ENCODE measurements at regions not wholly inside any gene's neighbourhood (a gene's known extent, or its start where the extent isn't known, plus 50 kb on each side); places are given as distances from the start of the nearest gene placed in this dataset.

GRCh38 chr4:60019946-60020345 is 1180.2 kb upstream of the ADGRL3 start:
- DNase-seq (ENCODE audit: low spot score), result no peak

GRCh38 chr4:60020389-60020788 is 1179.7 kb upstream of the ADGRL3 start:
- no peak for DNase-seq (ENCODE audit: low spot score)

GRCh38 chr4:60033826-60034225 is 1166.3 kb upstream of the ADGRL3 start:
- DNase-seq (ENCODE audit: low spot score), result no peak

- DNase-seq (ENCODE audit: low spot score), result no peak
Observed at GRCh38 chr4:60034361-60034760, 1165.8 kb upstream of the ADGRL3 start.

- DNase-seq (ENCODE audit: low spot score), result no peak
Observed at GRCh38 chr4:60039908-60040307, 1160.2 kb upstream of the ADGRL3 start.

- DNase-seq (ENCODE audit: low spot score), result no peak
Observed at GRCh38 chr4:60042231-60042652, 1157.9 kb upstream of the ADGRL3 start.

- DNase-seq (ENCODE audit: low spot score), result no peak
Observed at GRCh38 chr4:60042941-60043340, 1157.2 kb upstream of the ADGRL3 start.

GRCh38 chr4:60078984-60079383 is 1121.1 kb upstream of the ADGRL3 start:
- DNase-seq (ENCODE audit: low spot score), result no peak

GRCh38 chr4:60081839-60082238 is 1118.3 kb upstream of the ADGRL3 start:
- no peak for DNase-seq (ENCODE audit: low spot score)

GRCh38 chr4:60088807-60089486 is 1111.2 kb upstream of the ADGRL3 start:
- no peak for DNase-seq (ENCODE audit: low spot score)

- DNase-seq (ENCODE audit: low spot score), result no peak
Observed at GRCh38 chr4:60089546-60090273, 1110.4 kb upstream of the ADGRL3 start.

GRCh38 chr4:60096676-60097075 is 1103.5 kb upstream of the ADGRL3 start:
- DNase-seq (ENCODE audit: low spot score), result no peak

GRCh38 chr4:60116592-60116991 is 1083.5 kb upstream of the ADGRL3 start:
- no peak for DNase-seq (ENCODE audit: low spot score)

GRCh38 chr4:60117726-60118323 is 1082.3 kb upstream of the ADGRL3 start:
- DNase-seq (ENCODE audit: low spot score), result no peak

- no peak for DNase-seq (ENCODE audit: low spot score)
Observed at GRCh38 chr4:60122820-60123219, 1077.3 kb upstream of the ADGRL3 start.

GRCh38 chr4:60128888-60129287 is 1071.2 kb upstream of the ADGRL3 start:
- DNase-seq (ENCODE audit: low spot score), result no peak

- no peak for DNase-seq (ENCODE audit: low spot score)
Observed at GRCh38 chr4:60129740-60130139, 1070.4 kb upstream of the ADGRL3 start.

- DNase-seq (ENCODE audit: low spot score), result no peak
Observed at GRCh38 chr4:60133375-60133774, 1066.8 kb upstream of the ADGRL3 start.

GRCh38 chr4:60134099-60134498 is 1066.0 kb upstream of the ADGRL3 start:
- DNase-seq (ENCODE audit: low spot score), result no peak

- no peak for DNase-seq (ENCODE audit: low spot score)
Observed at GRCh38 chr4:60155088-60155487, 1045.0 kb upstream of the ADGRL3 start.

GRCh38 chr4:60173103-60173502 is 1027.0 kb upstream of the ADGRL3 start:
- DNase-seq (ENCODE audit: low spot score), result no peak

- no peak for DNase-seq (ENCODE audit: low spot score)
Observed at GRCh38 chr4:60173718-60174117, 1026.4 kb upstream of the ADGRL3 start.

GRCh38 chr4:60175241-60175640 is 1024.9 kb upstream of the ADGRL3 start:
- DNase-seq (ENCODE audit: low spot score), result no peak
